Endodermal cell (in vitro differentiated cells): ENCODE measurements at regions not wholly inside any gene's neighbourhood (a gene's known extent, or its start where the extent isn't known, plus 50 kb on each side); places are given as distances from the start of the nearest gene placed in this dataset.

Experiments
- DNase-seq: peaks from one replicate; pipeline ENCODE4 v3.0.0-alpha.2; 2017
- H3K27ac ChIP-seq: 2 replicates; pipeline ENCODE4 v1.5.1; 2013; ENCODE audit warnings: mild to moderate bottlenecking, low read depth, low read length, moderate library complexity
- H3K27me3 ChIP-seq: 2 replicates; pipeline ENCODE4 v1.6.1; 2013; ENCODE audit warnings: mild to moderate bottlenecking, low read length, moderate library complexity; ENCODE audit not compliant: insufficient read depth, control insufficient read depth, poor library complexity, severe bottlenecking
- H3K36me3 ChIP-seq: 2 replicates; pipeline ENCODE4 v1.7.0; 2013; ENCODE audit warnings: mild to moderate bottlenecking, low read length, moderate library complexity; ENCODE audit not compliant: control insufficient read depth, insufficient read depth
- H3K4me1 ChIP-seq: one replicate; pipeline ENCODE4 v1.7.0; 2013; ENCODE audit warnings: low read length; ENCODE audit not compliant: control insufficient read depth, insufficient read depth
- H3K4me3 ChIP-seq: 2 replicates; pipeline ENCODE4 v1.5.1; 2013; ENCODE audit warnings: mild to moderate bottlenecking, low read length, moderate library complexity
- H3K9ac ChIP-seq: 2 replicates; pipeline ENCODE4 v1.6.1; 2013; ENCODE audit warnings: mild to moderate bottlenecking, low read length, moderate library complexity; ENCODE audit not compliant: poor library complexity, severe bottlenecking; ENCODE audit errors: extremely low read depth
- H3K9me3 ChIP-seq: 2 replicates; pipeline ENCODE4 v1.6.1; 2013; ENCODE audit warnings: mild to moderate bottlenecking, low read length, moderate library complexity; ENCODE audit not compliant: control insufficient read depth
- H3K27ac Mint-ChIP-seq: 2 replicates; pipeline ENCODE4 v1.8.0; 2020; ENCODE audit warnings: mixed read lengths
- H3K27me3 Mint-ChIP-seq: 2 replicates; pipeline ENCODE4 v1.8.0; 2021; ENCODE audit warnings: mild to moderate bottlenecking, mixed read lengths; ENCODE audit not compliant: insufficient read depth
- H3K36me3 Mint-ChIP-seq: 2 replicates; pipeline ENCODE4 v1.8.0; 2020; ENCODE audit warnings: low read depth, mixed read lengths
- H3K4me1 Mint-ChIP-seq: 2 replicates; pipeline ENCODE4 v1.8.0; 2020; ENCODE audit warnings: mixed read lengths
- H3K4me3 Mint-ChIP-seq: 2 replicates; pipeline ENCODE4 v1.8.0; 2020; ENCODE audit warnings: mild to moderate bottlenecking, moderate library complexity, mixed read lengths
- H3K9me3 Mint-ChIP-seq: 2 replicates; pipeline ENCODE4 v1.8.0; 2020; ENCODE audit warnings: mild to moderate bottlenecking, mixed read lengths
- WGBS, 2 experiments: methylation state at CpG; one replicate each; pipeline versions ENCODE4 v1.1.5 to v1.1.7; 2013; ENCODE audit warnings: missing lambda C conversion rate in 2 of 2, mixed read lengths in 1 of 2; ENCODE audit not compliant: insufficient coverage in 1 of 2, insufficient read length in 1 of 2; 5-methylcytosine and 5-hydroxymethylcytosine counted together
- TF ChIP-seq, protein P1 (sequence below): fragments of 200-600 bp; sonication (generic); conservative IDR thresholded peaks from 2 replicates; pipeline ENCODE4 v1.5.0; 2021; ENCODE audit warnings: antibody characterized with exemption, mild to moderate bottlenecking

DNA sequence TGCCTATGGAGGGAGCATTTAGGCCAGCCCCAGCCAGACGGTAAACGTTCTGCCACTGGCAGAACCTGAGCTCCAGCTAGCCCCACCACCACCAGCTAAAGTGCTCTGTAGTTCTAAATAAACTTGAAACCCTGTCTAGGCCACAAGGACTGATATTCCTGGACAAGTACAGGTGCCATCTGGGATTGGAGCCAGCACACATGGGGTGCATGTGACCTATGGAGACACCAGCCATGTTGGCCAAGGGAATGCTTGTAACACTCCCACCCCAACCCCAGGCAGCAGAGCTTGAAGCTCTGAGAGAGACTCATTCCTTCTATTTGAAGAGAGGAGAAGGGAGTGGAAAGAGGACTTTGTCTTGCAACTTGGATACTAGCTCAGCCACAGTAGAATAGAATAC lies 284.5 kb upstream of the DCBLD2 start:
- Mint-ChIP-seq H3K9me3 (no peaks in the 10 kb centered on the region), H3K36me3 (no peaks in the 10 kb centered on the region), H3K27ac (no peak overlapping the region), H3K27me3 (no peaks in the 10 kb centered on the region), H3K4me1 (no peaks in the 10 kb centered on the region), H3K4me3 (no peak overlapping the region)
- no peaks in the 10 kb centered on the region for H3K36me3 ChIP-seq
- no peaks in the 10 kb centered on the region for H3K27me3 ChIP-seq
- 86% methylated on average over 2 of the region's 2 CpGs; no CpG with 5 or more reads in 1 of the 2 experiments for WGBS, 2 experiments
- no peak overlapping the region for H3K4me3 ChIP-seq
- H3K27ac ChIP-seq = no peak overlapping the region
- DNase-seq = no peak
- no peaks in the 10 kb centered on the region for H3K4me1 ChIP-seq
- no peak overlapping the region for H3K9ac ChIP-seq
- TF ChIP-seq, protein P1, sequence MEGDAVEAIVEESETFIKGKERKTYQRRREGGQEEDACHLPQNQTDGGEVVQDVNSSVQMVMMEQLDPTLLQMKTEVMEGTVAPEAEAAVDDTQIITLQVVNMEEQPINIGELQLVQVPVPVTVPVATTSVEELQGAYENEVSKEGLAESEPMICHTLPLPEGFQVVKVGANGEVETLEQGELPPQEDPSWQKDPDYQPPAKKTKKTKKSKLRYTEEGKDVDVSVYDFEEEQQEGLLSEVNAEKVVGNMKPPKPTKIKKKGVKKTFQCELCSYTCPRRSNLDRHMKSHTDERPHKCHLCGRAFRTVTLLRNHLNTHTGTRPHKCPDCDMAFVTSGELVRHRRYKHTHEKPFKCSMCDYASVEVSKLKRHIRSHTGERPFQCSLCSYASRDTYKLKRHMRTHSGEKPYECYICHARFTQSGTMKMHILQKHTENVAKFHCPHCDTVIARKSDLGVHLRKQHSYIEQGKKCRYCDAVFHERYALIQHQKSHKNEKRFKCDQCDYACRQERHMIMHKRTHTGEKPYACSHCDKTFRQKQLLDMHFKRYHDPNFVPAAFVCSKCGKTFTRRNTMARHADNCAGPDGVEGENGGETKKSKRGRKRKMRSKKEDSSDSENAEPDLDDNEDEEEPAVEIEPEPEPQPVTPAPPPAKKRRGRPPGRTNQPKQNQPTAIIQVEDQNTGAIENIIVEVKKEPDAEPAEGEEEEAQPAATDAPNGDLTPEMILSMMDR = no peak
- no peaks in the 10 kb centered on the region for H3K9me3 ChIP-seq

DNA sequence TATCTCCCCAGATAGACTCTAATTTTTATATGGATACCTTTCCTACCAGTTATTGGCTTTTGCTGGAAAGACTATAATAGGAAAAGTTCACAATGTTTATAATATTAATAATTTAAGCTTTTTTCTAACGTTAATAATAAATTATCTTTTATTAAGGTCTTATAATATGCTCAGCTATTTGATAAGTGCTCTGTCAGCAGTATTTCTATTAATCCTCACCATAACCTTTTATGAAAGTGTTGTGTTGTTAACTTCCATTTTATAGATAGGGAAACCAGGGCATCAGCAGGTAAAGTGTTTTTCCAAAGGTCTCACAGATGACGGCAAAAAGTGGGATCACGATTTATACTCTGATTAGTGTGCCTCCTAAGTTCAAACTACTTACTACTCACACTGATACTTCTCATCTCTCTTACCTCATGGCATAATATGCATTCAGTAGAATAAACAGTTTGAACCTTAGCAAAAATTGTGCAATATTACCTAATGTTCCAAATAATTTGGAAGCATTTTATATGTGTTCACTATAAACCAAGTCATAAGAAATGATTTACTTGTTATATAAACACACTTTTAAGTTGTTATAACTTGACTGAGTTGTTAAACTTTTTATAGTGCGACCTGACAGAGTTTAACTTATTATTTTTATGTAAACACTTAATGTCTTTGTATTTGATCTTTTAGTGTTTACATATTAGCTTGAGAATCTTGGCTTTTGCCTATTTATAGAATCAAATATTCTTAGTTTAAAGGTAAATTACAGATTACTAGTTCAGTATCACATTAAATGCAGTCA lies 274.9 kb upstream of the DCBLD2 start:
- Mint-ChIP-seq H3K27me3 (no peaks in the 10 kb centered on the region), H3K4me1 (no peaks in the 10 kb centered on the region), H3K9me3 (no peaks in the 10 kb centered on the region), H3K27ac (no peak overlapping the region), H3K36me3 (no peaks in the 10 kb centered on the region), H3K4me3 (no peak overlapping the region)
- TF ChIP-seq, protein P1 = no peak
- Histone ChIP-seq H3K4me1 (no peaks in the 10 kb centered on the region), H3K27me3 (no peaks in the 10 kb centered on the region), H3K9ac (no peak overlapping the region), H3K36me3 (no peaks in the 10 kb centered on the region), H3K27ac (no peak overlapping the region), H3K4me3 (no peak overlapping the region), H3K9me3 (no peaks in the 10 kb centered on the region)
- no peak for DNase-seq
- 88 to 100% methylated on average over 1 to 2 of the region's 4 CpGs for WGBS, 2 experiments

DNA sequence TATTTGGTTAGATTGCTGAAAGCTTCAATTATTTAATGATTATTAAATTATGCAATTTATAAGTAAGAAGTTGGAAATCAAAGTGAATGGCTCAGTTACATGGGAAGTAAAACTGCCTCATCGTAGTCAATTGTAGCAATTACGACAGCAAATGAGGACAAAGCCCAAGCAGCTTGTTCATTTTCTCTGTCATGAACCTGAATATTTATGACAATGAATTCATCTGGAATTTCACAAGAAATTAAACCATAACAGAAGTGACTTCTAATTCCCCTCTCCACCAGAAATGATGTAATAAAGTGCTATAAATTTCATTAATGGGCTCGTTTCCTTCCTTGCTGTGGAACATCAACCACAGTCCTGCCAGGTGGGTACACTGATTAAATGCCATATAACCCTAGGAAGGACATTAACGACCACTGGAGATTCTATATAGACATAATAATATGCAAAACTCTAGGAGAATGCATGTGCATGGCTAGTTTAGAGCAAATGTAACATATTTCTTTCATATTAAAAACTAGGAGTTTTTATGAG lies 273.8 kb upstream of the DCBLD2 start:
- no peaks in the 10 kb centered on the region for H3K9me3 Mint-ChIP-seq
- H3K4me1 Mint-ChIP-seq = no peaks in the 10 kb centered on the region
- H3K27ac ChIP-seq = no peak overlapping the region

More for the DNA sequence above, 273.8 kb upstream of the DCBLD2 start:
- no peaks in the 10 kb centered on the region for H3K27me3 Mint-ChIP-seq
- H3K27me3 ChIP-seq = no peaks in the 10 kb centered on the region
- no peak overlapping the region for H3K27ac Mint-ChIP-seq
- H3K36me3 ChIP-seq = no peaks in the 10 kb centered on the region
- no peak overlapping the region for H3K4me3 Mint-ChIP-seq
- no peak for DNase-seq
- TF ChIP-seq, protein P1 = no peak
- no peaks in the 10 kb centered on the region for H3K36me3 Mint-ChIP-seq
- WGBS, 2 experiments = 99% methylated on average over 3 of the region's 4 CpGs; no CpG with 5 or more reads in 1 of the 2 experiments
- no peaks in the 10 kb centered on the region for H3K4me1 ChIP-seq
- no peak overlapping the region for H3K9ac ChIP-seq
- no peaks in the 10 kb centered on the region for H3K9me3 ChIP-seq
- H3K4me3 ChIP-seq = no peak overlapping the region
